Fibroblast of villous mesenchyme (primary cell): ENCODE measurements at regions not wholly inside any gene's neighbourhood (a gene's known extent, or its start where the extent isn't known, plus 50 kb on each side); places are given as distances from the start of the nearest gene placed in this dataset.

ENCODE experiments used
- DNase-seq: peaks from one replicate; pipeline ENCODE4 v3.0.0-alpha.2; 2010; ENCODE audit warnings: low read depth
- H3K4me3 ChIP-seq: 2 replicates; pipeline ENCODE4 v1.5.1; 2011; ENCODE audit warnings: low read depth, mild to moderate bottlenecking, low read length
- CTCF ChIP-seq: IDR thresholded peaks from 2 replicates; pipeline ENCODE4 v1.5.1; 2012; ENCODE audit warnings: low read depth, mild to moderate bottlenecking, low read length; ENCODE audit not compliant: insufficient read depth

- TF ChIP-seq CTCF = no peak
- no peak for DNase-seq
- H3K4me3 ChIP-seq = no peak overlapping the region
These were observed 168.4 kb upstream of the NCKAP5 start for GRCh38 chr2:133736674-133737073.

GRCh38 chr2:133737242-133737993 lies 169.2 kb upstream of the NCKAP5 start:
- TF ChIP-seq CTCF = no peak
- no peak overlapping the region for H3K4me3 ChIP-seq
- DNase-seq = no peak

- no peak for DNase-seq
- TF ChIP-seq CTCF = no peak
- H3K4me3 ChIP-seq = no peak overlapping the region
These were observed 170.8 kb upstream of the NCKAP5 start for GRCh38 chr2:133739039-133739438.

- TF ChIP-seq CTCF = no peak
- H3K4me3 ChIP-seq = no peak overlapping the region
- DNase-seq = no peak
These were observed 172.2 kb upstream of the NCKAP5 start for GRCh38 chr2:133740500-133740899.

GRCh38 chr2:133748007-133748700 lies 179.9 kb upstream of the NCKAP5 start:
- TF ChIP-seq CTCF = no peak
- H3K4me3 ChIP-seq = no peak overlapping the region
- no peak for DNase-seq

- no peak for TF ChIP-seq CTCF
- no peak for DNase-seq
- H3K4me3 ChIP-seq = no peak overlapping the region
These were observed 185.4 kb upstream of the NCKAP5 start for GRCh38 chr2:133753665-133754064.
